SK-N-SH (cell line): ENCODE measurements at regions not wholly inside any gene's neighbourhood (a gene's known extent, or its start where the extent isn't known, plus 50 kb on each side); places are given as distances from the start of the nearest gene placed in this dataset.
"Not testable (repeated sequence)": the region's sequence is repeated elsewhere in the genome, so short reads cannot be mapped to it uniquely, and the experiment has no call there.

Experiments used
- CTCF ChIA-PET: fragments of 300-600, 350-600 bp; formaldehyde crosslinking; extraction: SDS; loops from one replicate; lab custom pipeline; 2021; lab: Yijun Ruan, JAX
- POLR2A ChIA-PET: fragments of 350-600 bp; sonication (Branson Sonifier 250); formaldehyde crosslinking; extraction: SDS; loops from one replicate; lab custom pipeline; 2020; ENCODE audit warnings: antibody characterized with exemption, inconsistent platforms; lab: Yijun Ruan, JAX
- DNase-seq: peaks from one replicate; pipeline ENCODE4 v3.0.0; 2012
- H2AFZ ChIP-seq: fragments of 200-600 bp; sonication (generic); 2 replicates; pipeline ENCODE4 v1.8.1; 2016; ENCODE audit warnings: antibody characterized with exemption, mild to moderate bottlenecking, low read depth
- H3F3A ChIP-seq: fragments of 200-600 bp; sonication (generic); replicated peaks from 2 replicates; pipeline ENCODE3; 2016; ENCODE audit warnings: antibody characterized with exemption, mild to moderate bottlenecking; ENCODE audit not compliant: insufficient read depth
- H3K27ac ChIP-seq, 2 experiments: fragments of 200-500 bp in 1 of 2; fragments of 200-600 bp in 1 of 2; sonication (Bioruptor generic) in 1 of 2; sonication (generic), shearing (Covaris generic) in 1 of 2; 2 replicates each; pipeline versions ENCODE4 v1.5.1 to v1.6.1; 2014 to 2016; ENCODE audit warnings: low read depth in 2 of 2, inconsistent platforms in 1 of 2, low read length in 1 of 2, mild to moderate bottlenecking in 1 of 2, mixed read lengths in 1 of 2
- H3K27me3 ChIP-seq: fragments of 200-600 bp; sonication (generic), shearing (Covaris generic); 2 replicates; pipeline ENCODE4 v1.6.1; 2016; ENCODE audit warnings: mixed run types; ENCODE audit not compliant: insufficient read depth
- H3K36me3 ChIP-seq, 2 experiments: fragments of 200-500 bp in 1 of 2; fragments of 200-600 bp in 1 of 2; sonication (Bioruptor generic) in 1 of 2; sonication (generic) in 1 of 2; replicated peaks in 1 of 2; 2 replicates each; pipeline versions ENCODE3 to v1.5.1; 2014 to 2016; ENCODE audit warnings: low read length in 1 of 2, mild to moderate bottlenecking in 1 of 2; ENCODE audit not compliant: insufficient read depth in 2 of 2, control insufficient read depth in 1 of 2
- H3K4me1 ChIP-seq, 2 experiments: fragments of 200-500 bp in 1 of 2; fragments of 200-600 bp in 1 of 2; sonication (Bioruptor generic) in 1 of 2; sonication (generic), shearing (Covaris generic) in 1 of 2; 2 replicates each; pipeline versions ENCODE4 v1.5.1 to v1.6.1; 2014 to 2016; ENCODE audit warnings: low read depth in 1 of 2, low read length in 1 of 2, mixed run types in 1 of 2; ENCODE audit not compliant: insufficient read depth in 2 of 2, control insufficient read depth in 1 of 2
- H3K4me2 ChIP-seq: fragments of 200-600 bp; sonication (generic), shearing (Covaris generic); 2 replicates; pipeline ENCODE4 v1.6.1; 2017; ENCODE audit warnings: mixed run types
- H3K4me3 ChIP-seq, 2 experiments: fragments of 200-500 bp in 1 of 2; fragments of 200-600 bp in 1 of 2; sonication (Bioruptor generic) in 1 of 2; sonication (generic), shearing (Covaris generic) in 1 of 2; 2 replicates each; pipeline versions ENCODE4 v1.5.1 to v1.8.1; 2014 to 2016; ENCODE audit warnings: low read depth in 2 of 2, inconsistent platforms in 1 of 2, low read length in 1 of 2, mild to moderate bottlenecking in 1 of 2, mixed read lengths in 1 of 2, moderate library complexity in 1 of 2
- H3K79me2 ChIP-seq: fragments of 200-600 bp; sonication (generic); 2 replicates; pipeline ENCODE4 v1.8.1; 2017; ENCODE audit warnings: mild to moderate bottlenecking; ENCODE audit not compliant: insufficient read depth
- H3K9ac ChIP-seq: fragments of 200-600 bp; sonication (generic); 2 replicates; pipeline ENCODE4 v1.6.1; 2017; ENCODE audit warnings: mixed run types
- H3K9me2 ChIP-seq: fragments of 200-600 bp; sonication (generic); 2 replicates; pipeline ENCODE4 v1.6.1; 2017; ENCODE audit warnings: mixed run types
- H3K9me3 ChIP-seq: fragments of 200-600 bp; sonication (generic); 2 replicates; pipeline ENCODE4 v1.6.1; 2017; ENCODE audit warnings: mixed run types, mild to moderate bottlenecking, moderate library complexity
- H4K20me1 ChIP-seq: fragments of 200-600 bp; sonication (generic); 2 replicates; pipeline ENCODE4 v1.6.1; 2017; ENCODE audit warnings: mild to moderate bottlenecking, mixed run types; ENCODE audit not compliant: insufficient read depth
- ELF1 ChIP-seq: IDR thresholded peaks from 2 replicates; pipeline ENCODE4 v1.4.0; 2012
- FOSL2 ChIP-seq: IDR thresholded peaks from 2 replicates; pipeline ENCODE4 v1.4.0; 2012; ENCODE audit warnings: low read depth, mild to moderate bottlenecking, moderate library complexity, borderline replicate concordance
- FOXJ3 ChIP-seq: sonication (generic); formaldehyde crosslinking; IDR thresholded peaks from 2 replicates; pipeline ENCODE4 v1.5.1; 2020; ENCODE audit warnings: mild to moderate bottlenecking, missing genetic modification reagents
- FOXM1 ChIP-seq: IDR thresholded peaks from 2 replicates; pipeline ENCODE4 v1.4.0; 2012; ENCODE audit warnings: low read depth, mild to moderate bottlenecking
- JUND ChIP-seq: IDR thresholded peaks from 2 replicates; pipeline ENCODE4 v1.4.0; 2012
- MEF2A ChIP-seq: IDR thresholded peaks from 2 replicates; pipeline ENCODE4 v1.4.0; 2012; ENCODE audit warnings: low read depth, borderline replicate concordance
- MXI1 ChIP-seq: IDR thresholded peaks from 2 replicates; pipeline ENCODE4 v1.6.1; 2012; ENCODE audit warnings: mild to moderate bottlenecking, low read depth, low read length, improper control_type of control experiment
- NRF1 ChIP-seq: IDR thresholded peaks from 2 replicates; pipeline ENCODE4 v1.6.1; 2012; ENCODE audit warnings: low read depth, mild to moderate bottlenecking, low read length
- RAD21 ChIP-seq: IDR thresholded peaks from 2 replicates; pipeline ENCODE4 v1.6.1; 2012; ENCODE audit warnings: mild to moderate bottlenecking, low read length
- RXRA ChIP-seq: IDR thresholded peaks from 2 replicates; pipeline ENCODE4 v1.4.0; 2012; ENCODE audit warnings: low read depth, mild to moderate bottlenecking, borderline replicate concordance
- TCF12 ChIP-seq: IDR thresholded peaks from 2 replicates; pipeline ENCODE4 v1.4.0; 2012
- USF2 ChIP-seq: fragments of 150-350 bp; IDR thresholded peaks from 2 replicates; pipeline ENCODE4 v1.6.1; 2017; ENCODE audit warnings: antibody characterized with exemption, low read length, low read depth, borderline replicate concordance
- YY1 ChIP-seq: IDR thresholded peaks from 2 replicates; pipeline ENCODE4 v1.4.0; 2012; ENCODE audit warnings: low read depth, mild to moderate bottlenecking
- ZBTB33 ChIP-seq: IDR thresholded peaks from 2 replicates; pipeline ENCODE4 v1.4.0; 2012; ENCODE audit warnings: low read depth, borderline replicate concordance
- WGBS: methylation state at CpG from one replicate; pipeline ENCODE4 v1.1.6; 2017; ENCODE audit warnings: low lambda C conversion rate; 5-methylcytosine and 5-hydroxymethylcytosine counted together
- TF ChIP-seq, protein P1 (sequence below): IDR thresholded peaks from 2 replicates; pipeline ENCODE4 v1.4.0; 2012; ENCODE audit warnings: low read depth, borderline replicate concordance

GRCh38 chr17:28266926-28267719, 51.9 kb upstream of the TMEM97 start:
- H3K4me3 ChIP-seq, H3K4me1 ChIP-seq, DNase-seq, POLR2A ChIA-PET, H3K27ac ChIP-seq, H3K79me2 ChIP-seq, H3K27me3 ChIP-seq, H4K20me1 ChIP-seq, H3K9ac ChIP-seq, H3K9me2 ChIP-seq, H2AFZ ChIP-seq, H3F3A ChIP-seq, H3K4me2 ChIP-seq, H3K9me3 ChIP-seq, H3K36me3 ChIP-seq: not testable (repeated sequence)
- WGBS = 89% methylated on average over 31 of the region's 31 CpGs
- CTCF ChIA-PET = interaction anchor here (1.2 to 1.4 kb wide), 3 partner anchors 28 to 374 kb away, joined by 3 read pairs; partner anchors contain the start of gene LYRM9

- no peak overlapping the region for H2AFZ ChIP-seq
- ChIA-PET CTCF (interaction anchor here (1.4 to 5.0 kb wide), 2 partner anchors 16 to 35 kb away, joined by 3 to 18 read pairs; no protein-coding TSS in a partner anchor), POLR2A (no interaction called here)
- TF ChIP-seq NRF1 = no peak
- no peak for TF ChIP-seq FOSL2
- no peak for TF ChIP-seq ZBTB33
- no peak for TF ChIP-seq MXI1
- TF ChIP-seq YY1 = no peak
- TF ChIP-seq FOXM1 = no peak
- TF ChIP-seq RAD21 = no peak
- TF ChIP-seq ELF1 = no peak
- no peak for TF ChIP-seq JUND
- no peak for TF ChIP-seq USF2
- no peak for TF ChIP-seq MEF2A
- no peak for TF ChIP-seq FOXJ3 (CRISPR knock-in tag)
- no peak for TF ChIP-seq TCF12
- TF ChIP-seq RXRA = no peak
- TF ChIP-seq, protein P1, sequence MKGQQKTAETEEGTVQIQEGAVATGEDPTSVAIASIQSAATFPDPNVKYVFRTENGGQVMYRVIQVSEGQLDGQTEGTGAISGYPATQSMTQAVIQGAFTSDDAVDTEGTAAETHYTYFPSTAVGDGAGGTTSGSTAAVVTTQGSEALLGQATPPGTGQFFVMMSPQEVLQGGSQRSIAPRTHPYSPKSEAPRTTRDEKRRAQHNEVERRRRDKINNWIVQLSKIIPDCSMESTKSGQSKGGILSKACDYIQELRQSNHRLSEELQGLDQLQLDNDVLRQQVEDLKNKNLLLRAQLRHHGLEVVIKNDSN = no peak
- 78% methylated on average over 25 of the region's 25 CpGs for WGBS
- no peaks in the 10 kb centered on the region for H3K4me1 ChIP-seq
- H3K79me2 ChIP-seq = no peaks in the 10 kb centered on the region
- no peaks in the 10 kb centered on the region for H3K9me2 ChIP-seq
- H3K9me3 ChIP-seq = no peaks in the 10 kb centered on the region
- no peak overlapping the region for H3K9ac ChIP-seq
- no peak overlapping the region for H3K4me3 ChIP-seq
- H3K36me3 ChIP-seq = no peaks in the 10 kb centered on the region
- no peak overlapping the region for H3K27ac ChIP-seq
- 0 out of 2 replicates have a peak, but pooled peaks cover 3% of the 10 kb centered on the region for H3K27me3 ChIP-seq
- no peaks in the 10 kb centered on the region for H3F3A ChIP-seq
- no peak for DNase-seq
- no peaks in the 10 kb centered on the region for H4K20me1 ChIP-seq
- H3K4me2 ChIP-seq = no peak overlapping the region
Observed at GRCh38 chr17:28267720-28268609, 51.0 kb upstream of the TMEM97 start.
